Stimulated activated CD4-positive, alpha-beta T cell treated with anti-CD3 and anti-CD28 coated beads, Interleukin-4, amount 100 ng/mL, for 24 hours (primary cell): ENCODE measurements at regions not wholly inside any gene's neighbourhood (a gene's known extent, or its start where the extent isn't known, plus 50 kb on each side); places are given as distances from the start of the nearest gene placed in this dataset.

Experiments used
- DNase-seq: peaks from one replicate; pipeline ENCODE4 v3.0.0-alpha.2; 2020

- no peak for DNase-seq
Observed at GRCh38 chr1:229073251-229073650, 197.7 kb upstream of the RAB4A start.

- no peak for DNase-seq
Observed at GRCh38 chr1:229075217-229075616, 195.7 kb upstream of the RAB4A start.

DNA sequence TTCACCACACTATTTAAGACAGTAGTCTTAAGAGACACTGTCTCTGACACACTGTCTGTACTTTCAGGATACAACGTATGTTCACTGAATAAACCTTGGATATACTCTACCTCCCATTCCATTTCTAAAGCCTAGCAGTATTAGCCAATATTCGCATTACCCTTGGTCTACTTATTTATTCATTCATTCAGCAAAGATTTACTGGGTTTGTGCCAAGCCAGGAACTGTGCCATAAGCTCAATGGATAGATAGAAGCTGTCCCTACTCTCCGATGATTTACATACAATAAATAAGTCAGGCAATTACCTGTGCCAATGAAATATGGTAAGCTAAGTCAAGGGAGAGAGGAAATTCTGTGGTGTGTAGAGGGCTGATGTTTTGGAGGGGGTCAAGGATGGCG lies 195.2 kb upstream of the RAB4A start:
- no peak for DNase-seq

DNA sequence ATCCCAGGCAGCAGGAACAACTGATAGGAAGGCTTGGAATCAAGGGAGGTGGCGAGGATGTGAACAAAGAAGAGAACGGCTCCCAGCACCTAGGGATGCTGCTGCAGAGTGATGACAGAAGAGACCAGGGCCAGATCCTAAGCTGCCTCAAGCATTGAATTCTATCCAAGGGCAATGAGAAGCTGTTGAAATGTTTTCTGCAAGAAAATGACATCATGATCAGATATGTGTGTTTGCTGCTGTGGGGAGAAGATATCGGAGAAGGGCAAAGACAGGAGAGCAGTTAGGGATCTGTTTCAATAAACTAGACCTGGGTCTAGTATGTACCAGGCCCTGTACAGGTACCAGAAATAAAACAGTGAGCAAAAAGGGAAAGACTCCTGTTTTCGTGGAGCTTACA lies 194.7 kb upstream of the RAB4A start:
- no peak for DNase-seq

GRCh38 chr1:229079016-229079595 lies 191.8 kb upstream of the RAB4A start:
- no peak for DNase-seq

DNA sequence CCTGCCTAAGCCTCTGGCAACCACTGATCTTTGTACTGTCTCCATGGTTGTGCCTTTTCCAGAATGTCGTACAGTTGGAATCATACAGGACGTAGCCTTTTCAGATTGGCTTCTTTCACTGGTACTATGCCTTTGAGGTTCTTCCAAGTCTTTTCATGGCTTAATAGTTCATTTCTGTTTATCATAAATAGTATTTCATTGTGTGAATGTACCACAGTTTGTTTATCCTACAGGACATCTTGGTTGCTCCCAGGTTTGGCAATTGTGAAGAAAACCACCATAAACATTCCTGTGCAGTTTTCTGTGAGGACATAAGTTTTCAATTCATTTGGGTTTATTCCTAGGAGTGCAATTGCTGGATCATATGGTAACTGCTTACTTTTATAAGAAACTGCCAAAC lies 190.6 kb upstream of the RAB4A start:
- DNase-seq, result no peak

GRCh38 chr1:229085291-229085690 lies 185.6 kb upstream of the RAB4A start:
- DNase-seq, result no peak

DNA sequence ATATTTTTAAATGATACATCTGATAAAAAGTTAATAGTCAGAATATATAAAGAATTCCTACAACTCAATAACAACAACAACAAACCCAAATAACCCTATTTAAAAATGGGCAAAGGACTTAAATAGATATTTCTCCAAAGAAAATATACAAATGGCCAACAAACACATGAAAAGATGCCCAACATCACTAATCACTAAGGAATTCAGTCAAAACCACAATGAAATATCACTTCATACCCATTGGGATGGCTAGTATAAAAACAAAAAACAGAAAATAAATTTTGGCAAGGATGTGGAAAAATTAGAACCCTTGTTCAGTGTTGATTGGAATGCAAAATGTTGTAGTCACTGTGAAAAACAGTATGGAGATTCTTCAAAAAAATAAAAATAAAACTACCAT lies 184.8 kb upstream of the RAB4A start:
- no peak for DNase-seq

DNA sequence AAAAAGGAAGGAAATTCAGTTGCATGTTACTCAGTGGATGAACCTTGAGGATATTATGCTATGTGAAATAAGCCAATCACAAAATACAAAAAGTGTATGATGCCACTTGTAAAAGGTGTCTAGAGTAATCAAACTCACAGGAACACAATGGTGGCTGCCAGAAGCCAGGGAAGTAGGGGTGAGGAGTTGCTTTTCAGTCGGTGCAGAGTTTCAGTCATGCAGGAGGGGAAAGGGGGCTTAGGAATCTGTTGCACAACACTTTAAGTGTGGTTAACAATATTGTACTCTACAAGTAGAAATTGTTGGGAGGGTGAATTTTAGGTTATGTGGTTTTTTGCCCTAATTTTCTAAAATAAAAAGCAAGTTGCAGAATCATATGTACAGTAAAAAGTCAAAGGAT lies 184.2 kb upstream of the RAB4A start:
- DNase-seq, result no peak

GRCh38 chr1:229087339-229087738 lies 183.6 kb upstream of the RAB4A start:
- DNase-seq, result no peak

- no peak for DNase-seq
Observed at GRCh38 chr1:229087906-229088305, 183.0 kb upstream of the RAB4A start.

DNA sequence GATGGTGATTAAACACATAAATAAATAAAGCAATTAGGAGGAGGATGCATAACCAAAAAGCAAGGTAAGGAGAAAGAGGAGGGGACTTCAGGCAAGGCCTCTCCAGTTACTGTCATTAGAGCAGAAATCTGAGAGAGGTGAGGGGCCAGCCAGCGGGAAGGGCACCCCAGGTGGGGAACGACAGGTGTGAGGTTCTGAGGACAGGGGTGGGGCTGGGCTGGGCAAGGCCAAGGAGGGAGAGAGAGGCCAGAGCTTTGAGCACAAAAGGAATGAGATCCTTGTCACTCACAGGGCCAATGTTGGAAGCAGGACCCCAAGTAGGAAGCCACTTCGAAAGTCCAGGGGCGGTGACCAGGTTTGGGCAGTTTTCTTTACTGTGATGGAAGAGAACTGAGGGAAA lies 182.2 kb upstream of the RAB4A start:
- no peak for DNase-seq

DNA sequence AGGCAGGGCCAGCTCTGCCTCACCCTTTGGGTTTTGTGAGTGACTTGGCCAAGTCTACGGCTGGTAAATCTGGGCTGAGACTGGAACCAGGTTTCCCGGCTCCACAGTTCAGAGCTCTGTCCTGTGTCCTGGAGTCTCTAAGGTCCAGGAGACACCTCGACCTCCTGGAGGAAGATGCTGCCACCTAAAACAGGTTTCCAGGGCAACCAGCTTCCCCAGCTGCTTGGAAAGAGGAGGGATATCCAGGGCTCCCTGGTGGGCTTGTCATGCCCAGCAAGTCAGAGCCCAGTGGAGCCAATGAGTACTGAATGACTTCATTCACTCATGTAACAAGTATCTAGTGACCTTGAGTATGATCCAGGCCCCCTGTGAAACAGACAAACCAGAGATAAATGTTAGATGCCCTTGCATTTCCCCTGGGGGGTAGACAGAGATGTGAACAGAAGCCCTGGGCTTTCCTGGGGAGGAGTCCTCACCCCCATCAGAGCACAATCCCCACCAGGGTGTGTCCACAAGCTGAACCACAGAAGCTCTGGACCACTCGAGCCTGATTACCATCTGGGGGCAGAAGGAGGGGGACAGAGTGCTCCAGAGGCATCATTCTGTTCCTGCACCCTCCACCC lies 181.2 kb upstream of the RAB4A start:
- DNase-seq, result no peak

DNA sequence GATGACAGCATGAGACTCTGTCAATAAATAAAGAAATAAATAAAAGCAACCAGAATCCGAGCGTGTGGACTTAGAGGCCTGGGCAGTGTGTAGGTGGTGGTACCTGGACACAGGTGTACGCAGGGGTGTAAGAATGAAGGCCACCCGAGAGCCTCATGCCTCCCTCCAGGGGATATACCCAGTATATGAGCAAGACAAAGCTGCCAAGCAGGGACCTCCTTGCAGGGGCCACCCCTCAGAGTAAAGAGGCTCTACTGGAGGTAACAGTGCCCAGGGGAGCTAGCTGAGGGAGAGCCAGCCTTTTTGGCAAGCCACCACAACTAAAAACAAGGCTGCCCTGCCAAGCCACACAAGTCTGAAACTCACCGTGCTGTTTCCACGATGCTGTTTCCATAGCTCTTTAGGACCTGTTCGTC lies 179.2 kb upstream of the RAB4A start:
- DNase-seq, result no peak

- no peak for DNase-seq
Observed at GRCh38 chr1:229092377-229093237, 178.3 kb upstream of the RAB4A start.

DNA sequence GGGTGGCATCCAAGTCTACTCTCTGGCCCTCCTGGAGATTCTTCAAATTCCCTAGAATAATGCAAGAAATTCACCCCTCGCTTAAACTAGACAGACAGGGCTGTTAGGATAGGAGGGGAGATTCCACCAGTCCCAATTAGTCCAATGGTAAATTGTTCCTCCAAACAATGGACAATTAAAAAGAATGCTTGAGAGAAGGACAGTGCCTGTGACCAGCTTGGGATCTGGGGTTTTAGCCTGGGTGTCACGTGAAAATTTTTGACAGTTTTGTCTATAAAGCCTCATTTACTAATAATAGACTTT lies 177.7 kb upstream of the RAB4A start:
- no peak for DNase-seq

DNA sequence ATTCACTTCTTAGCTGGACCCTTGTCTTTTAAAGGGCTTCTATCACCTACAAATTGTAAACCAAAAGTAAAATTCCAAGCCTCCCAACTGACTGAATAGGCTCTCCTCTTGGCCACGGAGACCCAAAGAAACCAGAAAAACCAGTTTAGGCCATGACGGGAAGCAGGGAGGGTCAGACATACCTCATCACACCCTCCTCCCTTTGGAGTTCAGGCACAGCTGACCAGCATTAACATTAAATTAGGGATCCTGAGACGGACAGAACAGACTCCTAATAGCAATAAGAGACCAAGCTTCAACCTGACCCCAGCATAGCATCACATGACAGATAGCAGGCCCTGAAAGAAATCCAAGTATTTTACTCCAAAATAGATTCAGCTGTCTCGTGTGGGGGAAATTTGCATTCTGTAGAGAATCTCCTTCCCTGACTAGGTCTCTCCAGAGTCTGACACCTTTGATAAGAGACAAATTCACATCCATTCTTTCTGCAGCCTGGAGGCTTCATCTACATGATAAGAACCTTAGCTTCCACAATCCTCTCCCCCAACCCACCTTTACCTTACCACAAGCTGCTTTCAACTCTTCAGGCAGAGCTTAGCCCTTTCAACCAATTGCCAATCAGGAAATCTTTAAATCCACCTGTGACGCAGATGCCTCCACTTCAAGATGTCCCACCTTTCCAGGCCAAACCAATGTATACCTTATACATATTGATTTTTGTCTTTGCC lies 177.1 kb upstream of the RAB4A start:
- no peak for DNase-seq

GRCh38 chr1:229094476-229095311 lies 176.2 kb upstream of the RAB4A start:
- no peak for DNase-seq

- no peak for DNase-seq
Observed at GRCh38 chr1:229095325-229095724, 175.6 kb upstream of the RAB4A start.

- no peak for DNase-seq
Observed at GRCh38 chr1:229097356-229097755, 173.6 kb upstream of the RAB4A start.

DNA sequence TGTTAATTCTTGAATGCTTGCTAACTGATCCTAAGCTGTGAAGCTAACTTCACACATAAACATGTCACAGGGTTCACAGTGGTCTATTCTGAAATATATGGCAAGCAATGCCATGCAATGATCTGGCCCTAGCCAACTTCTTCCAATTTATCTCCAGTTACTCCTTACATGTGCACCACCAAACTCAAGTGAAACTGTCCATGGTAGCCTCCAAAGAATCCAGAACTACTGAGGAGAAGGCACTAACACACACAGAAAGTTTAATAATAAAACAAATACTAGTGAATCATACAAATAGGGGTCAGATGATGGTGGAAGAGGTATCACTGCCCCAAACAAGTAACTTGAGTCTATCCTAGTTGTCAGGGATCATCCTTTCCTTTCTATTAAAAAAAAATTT lies 172.6 kb upstream of the RAB4A start:
- no peak for DNase-seq

DNA sequence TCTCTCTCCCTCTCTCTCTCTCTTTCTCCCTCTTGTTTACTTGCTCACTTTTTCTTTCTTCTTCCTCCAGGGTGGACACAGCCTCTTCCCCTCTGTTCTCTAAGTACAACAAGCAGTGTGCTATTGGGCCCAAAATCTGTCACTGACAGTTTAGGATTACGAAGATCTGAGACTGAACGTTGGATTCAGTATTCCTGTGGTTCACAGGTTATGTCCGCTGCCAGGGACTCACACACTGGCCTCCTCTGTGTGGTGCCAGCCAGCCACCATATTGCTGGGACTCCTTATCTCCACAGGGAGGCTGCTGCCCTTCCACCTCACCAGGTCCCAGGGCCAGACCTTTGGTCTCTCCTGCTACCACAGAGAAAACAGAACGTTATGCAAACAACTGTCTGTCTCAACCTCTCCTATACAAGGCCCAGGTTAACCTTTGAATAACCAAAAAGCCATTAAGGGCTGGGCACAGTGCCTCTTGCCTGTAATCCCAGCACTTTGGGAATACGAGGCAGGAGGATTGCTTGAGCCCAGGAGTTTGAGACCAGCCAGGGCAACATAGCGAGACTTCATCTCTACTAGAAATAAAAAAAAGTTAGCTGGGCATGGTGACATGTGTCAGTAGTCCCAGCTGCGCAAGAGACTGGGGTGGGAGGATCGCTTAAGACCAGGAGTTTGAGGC lies 171.9 kb upstream of the RAB4A start:
- no peak for DNase-seq
